ENCODE measurements at regions not wholly inside any gene's neighbourhood (a gene's known extent, or its start where the extent isn't known, plus 50 kb on each side); places are given as distances from the start of the nearest gene placed in this dataset.

DNA sequence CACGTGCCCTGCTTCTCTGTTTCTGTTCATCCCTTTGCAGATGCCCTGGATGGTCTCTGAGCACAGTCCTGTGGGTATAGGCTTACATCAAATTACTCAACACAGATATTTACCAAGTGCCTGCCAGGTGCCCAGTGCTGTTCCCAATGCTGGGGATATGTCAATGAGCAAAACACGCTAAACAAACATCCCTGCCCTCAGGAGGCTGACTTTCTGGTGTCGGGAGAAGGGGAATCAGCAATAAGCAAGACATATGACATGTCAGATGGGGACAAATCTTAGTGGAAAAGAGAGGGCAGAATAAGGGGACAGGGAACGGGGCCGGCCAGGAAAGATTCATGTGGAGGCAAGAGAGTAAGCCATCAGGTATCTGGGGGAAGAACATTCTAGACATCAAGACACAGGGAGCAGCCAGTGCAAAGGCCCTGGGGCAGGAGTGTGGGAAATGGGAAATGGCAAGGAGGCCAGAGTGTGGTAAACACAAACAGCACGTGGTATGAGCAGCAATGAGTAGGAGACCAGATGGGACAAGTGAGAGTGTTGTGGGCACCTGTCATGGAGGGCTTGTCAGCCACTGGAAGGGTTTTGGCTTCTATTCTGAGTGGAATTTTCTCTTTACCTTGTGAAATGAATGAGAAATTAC, 160.2 kb upstream of the KAZN start:
- TF ChIP-seq, protein P1, sequence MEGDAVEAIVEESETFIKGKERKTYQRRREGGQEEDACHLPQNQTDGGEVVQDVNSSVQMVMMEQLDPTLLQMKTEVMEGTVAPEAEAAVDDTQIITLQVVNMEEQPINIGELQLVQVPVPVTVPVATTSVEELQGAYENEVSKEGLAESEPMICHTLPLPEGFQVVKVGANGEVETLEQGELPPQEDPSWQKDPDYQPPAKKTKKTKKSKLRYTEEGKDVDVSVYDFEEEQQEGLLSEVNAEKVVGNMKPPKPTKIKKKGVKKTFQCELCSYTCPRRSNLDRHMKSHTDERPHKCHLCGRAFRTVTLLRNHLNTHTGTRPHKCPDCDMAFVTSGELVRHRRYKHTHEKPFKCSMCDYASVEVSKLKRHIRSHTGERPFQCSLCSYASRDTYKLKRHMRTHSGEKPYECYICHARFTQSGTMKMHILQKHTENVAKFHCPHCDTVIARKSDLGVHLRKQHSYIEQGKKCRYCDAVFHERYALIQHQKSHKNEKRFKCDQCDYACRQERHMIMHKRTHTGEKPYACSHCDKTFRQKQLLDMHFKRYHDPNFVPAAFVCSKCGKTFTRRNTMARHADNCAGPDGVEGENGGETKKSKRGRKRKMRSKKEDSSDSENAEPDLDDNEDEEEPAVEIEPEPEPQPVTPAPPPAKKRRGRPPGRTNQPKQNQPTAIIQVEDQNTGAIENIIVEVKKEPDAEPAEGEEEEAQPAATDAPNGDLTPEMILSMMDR (optimal IDR thresholded peaks at IDR 0.05 in 1 of 3, IDR thresholded peaks at IDR 0.05 in 1 of 3, conservative IDR thresholded peaks at IDR 0.05 in 1 of 3; ENCODE audit: extremely low read depth in 1 of 3, insufficient read depth in 2 of 3, low read length in 3 of 3) = no peak
- no peak for TF ChIP-seq EZH2 (IDR thresholded peaks at IDR 0.05; ENCODE audit: low read length)
